Inferior parietal cortex (tissue), 1 donor: ENCODE measurements at regions not wholly inside any gene's neighbourhood (a gene's known extent, or its start where the extent isn't known, plus 50 kb on each side); places are given as distances from the start of the nearest gene placed in this dataset.

Source experiments
- DNase-seq: peaks from one replicate; pipeline ENCODE4 v3.0.0-alpha.2; 2016; ENCODE audit errors: extremely low spot score

GRCh38 chr9:117548556-117548955 is 133.7 kb upstream of the ASTN2 start:
- DNase-seq = no peak

- DNase-seq = no peak
Measured at GRCh38 chr9:117547904-117548303, 133.0 kb upstream of the ASTN2 start.

GRCh38 chr9:117546894-117547678 is 132.2 kb upstream of the ASTN2 start:
- no peak for DNase-seq

- DNase-seq = no peak
Measured at GRCh38 chr9:117545846-117546245, 131.0 kb upstream of the ASTN2 start.

GRCh38 chr9:117543089-117543488 is 128.2 kb upstream of the ASTN2 start:
- no peak for DNase-seq

- no peak for DNase-seq
Measured at GRCh38 chr9:117542021-117542420, 127.2 kb upstream of the ASTN2 start.

GRCh38 chr9:117541181-117541580 is 126.3 kb upstream of the ASTN2 start:
- DNase-seq = no peak

- DNase-seq = no peak
Measured at GRCh38 chr9:117535973-117536372, 121.1 kb upstream of the ASTN2 start.

GRCh38 chr9:117535434-117535833 is 120.6 kb upstream of the ASTN2 start:
- no peak for DNase-seq

GRCh38 chr9:117528225-117528624 is 113.4 kb upstream of the ASTN2 start:
- DNase-seq = no peak

GRCh38 chr9:117526674-117527073 is 111.8 kb upstream of the ASTN2 start:
- DNase-seq = no peak

- no peak for DNase-seq
Measured at GRCh38 chr9:117523531-117524153, 108.8 kb upstream of the ASTN2 start.

- DNase-seq = no peak
Measured at GRCh38 chr9:117521293-117521692, 106.4 kb upstream of the ASTN2 start.

GRCh38 chr9:117516676-117517632 is 102.1 kb upstream of the ASTN2 start:
- no peak for DNase-seq

- DNase-seq = no peak
Measured at GRCh38 chr9:117511852-117512481, 97.1 kb upstream of the ASTN2 start.

- no peak for DNase-seq
Measured at GRCh38 chr9:117496307-117496706, 81.5 kb upstream of the ASTN2 start.

- peak; percentile 75 for DNase-seq
Measured at GRCh38 chr9:117494401-117495090, 79.7 kb upstream of the ASTN2 start.

- peak; percentile 62 for DNase-seq
Measured at GRCh38 chr9:117492476-117492875, 77.6 kb upstream of the ASTN2 start.

- no peak for DNase-seq
Measured at GRCh38 chr9:117491491-117491890, 76.6 kb upstream of the ASTN2 start.

- no peak for DNase-seq
Measured at GRCh38 chr9:117490199-117490598, 75.3 kb upstream of the ASTN2 start.

GRCh38 chr9:117488659-117489058 is 73.8 kb upstream of the ASTN2 start:
- DNase-seq = no peak
